GM19239 (cell line): ENCODE measurements at regions not wholly inside any gene's neighbourhood (a gene's known extent, or its start where the extent isn't known, plus 50 kb on each side); places are given as distances from the start of the nearest gene placed in this dataset.
A peak's percentile ranks its signal among the peaks of the same experiment; 100 is the strongest.
"Not testable (repeated sequence)": the region's sequence is repeated elsewhere in the genome, so short reads cannot be mapped to it uniquely, and the experiment has no call there.

Experiments used
- DNase-seq: peaks from one replicate; pipeline ENCODE4 v3.0.0; 2011; ENCODE audit warnings: low spot score; ENCODE audit not compliant: insufficient read length
- FAIRE-seq: peaks from 2 replicates; lab custom pipeline; 2011; peaks lifted over from hg19 to GRCh38; lab: Jason Lieb, UNC

- FAIRE-seq (no peak), DNase-seq (no peak)
Measured at GRCh38 chrX:106220177-106220576, 52.1 kb downstream of the PWWP3B start.

- FAIRE-seq (no peak), DNase-seq (no peak)
Measured at GRCh38 chrX:106243376-106243775, 75.3 kb downstream of the PWWP3B start.

GRCh38 chrX:106246511-106246910 lies 78.4 kb downstream of the PWWP3B start:
- no peak for FAIRE-seq
- DNase-seq: no peak

- no peak for FAIRE-seq
- no peak for DNase-seq
Measured at GRCh38 chrX:106247162-106247561, 79.1 kb downstream of the PWWP3B start.

- FAIRE-seq (no peak), DNase-seq (no peak)
Measured at GRCh38 chrX:106249706-106250379, 81.7 kb downstream of the PWWP3B start.

GRCh38 chrX:106263817-106264216 lies 95.7 kb downstream of the PWWP3B start:
- DNase-seq (no peak), FAIRE-seq (no peak)

GRCh38 chrX:106273947-106274587 lies 106.0 kb downstream of the PWWP3B start:
- not testable (repeated sequence) for FAIRE-seq, DNase-seq

GRCh38 chrX:106275172-106275571 lies 107.1 kb downstream of the PWWP3B start:
- not testable (repeated sequence) for DNase-seq

GRCh38 chrX:106278951-106279350 lies 110.8 kb downstream of the PWWP3B start:
- FAIRE-seq: no peak
- no peak for DNase-seq

More at GRCh38 chrX:106275172-106275571, 107.1 kb downstream of the PWWP3B start:
- FAIRE-seq: not testable (repeated sequence)

GRCh38 chrX:106281383-106281782 lies 113.3 kb downstream of the PWWP3B start:
- DNase-seq (no peak), FAIRE-seq (no peak)

GRCh38 chrX:106283841-106284240 lies 115.7 kb downstream of the PWWP3B start:
- FAIRE-seq (no peak), DNase-seq (no peak)

- DNase-seq: no peak
- FAIRE-seq: no peak
Measured at GRCh38 chrX:106284431-106285025, 116.4 kb downstream of the PWWP3B start.

- DNase-seq (no peak), FAIRE-seq (no peak)
Measured at GRCh38 chrX:106286053-106286650, 118.0 kb downstream of the PWWP3B start.

- not testable (repeated sequence) for DNase-seq, FAIRE-seq
Measured at GRCh38 chrX:106290778-106291177, 122.7 kb downstream of the PWWP3B start.

- not testable (repeated sequence) for DNase-seq
- peak; percentile 70 for FAIRE-seq
Measured at GRCh38 chrX:106291779-106292390, 123.8 kb downstream of the PWWP3B start.

GRCh38 chrX:106300239-106300638 lies 132.1 kb downstream of the PWWP3B start:
- FAIRE-seq (no peak), DNase-seq (no peak)

- FAIRE-seq (no peak), DNase-seq (no peak)
Measured at GRCh38 chrX:106300656-106301055, 132.6 kb downstream of the PWWP3B start.

- DNase-seq: no peak
Measured at GRCh38 chrX:106302304-106302703, 134.2 kb downstream of the PWWP3B start.

GRCh38 chrX:106306391-106306947 lies 138.4 kb downstream of the PWWP3B start:
- DNase-seq (no peak), FAIRE-seq (no peak)

More at GRCh38 chrX:106302304-106302703, 134.2 kb downstream of the PWWP3B start:
- FAIRE-seq: no peak

GRCh38 chrX:106323357-106323756 lies 155.3 kb downstream of the PWWP3B start:
- no peak for DNase-seq
- FAIRE-seq: no peak
